GM12872 (cell line): ENCODE measurements at regions not wholly inside any gene's neighbourhood (a gene's known extent, or its start where the extent isn't known, plus 50 kb on each side); places are given as distances from the start of the nearest gene placed in this dataset.

Source experiments
- CTCF ChIP-seq: IDR thresholded peaks from 3 replicates; pipeline ENCODE4 v1.5.1; 2011; ENCODE audit warnings: low read depth, mild to moderate bottlenecking, low read length, moderate library complexity; ENCODE audit not compliant: insufficient read depth

- no peak for TF ChIP-seq CTCF
Measured at GRCh38 chr9:102044133-102044532, 305.7 kb upstream of the GRIN3A start.

- no peak for TF ChIP-seq CTCF
Measured at GRCh38 chr9:102038006-102038405, 299.6 kb upstream of the GRIN3A start.

GRCh38 chr9:102035929-102036328, 297.5 kb upstream of the GRIN3A start:
- no peak for TF ChIP-seq CTCF

GRCh38 chr9:102032614-102033013, 294.2 kb upstream of the GRIN3A start:
- no peak for TF ChIP-seq CTCF

- TF ChIP-seq CTCF: no peak
Measured at GRCh38 chr9:102000956-102001355, 262.5 kb upstream of the GRIN3A start.

GRCh38 chr9:101999441-101999840, 261.0 kb upstream of the GRIN3A start:
- no peak for TF ChIP-seq CTCF

- TF ChIP-seq CTCF: no peak
Measured at GRCh38 chr9:101995231-101995630, 256.8 kb upstream of the GRIN3A start.

- TF ChIP-seq CTCF: no peak
Measured at GRCh38 chr9:101993771-101994170, 255.3 kb upstream of the GRIN3A start.
